ENCODE measurements at regions not wholly inside any gene's neighbourhood (a gene's known extent, or its start where the extent isn't known, plus 50 kb on each side); places are given as distances from the start of the nearest gene placed in this dataset.

GRCh38 chr1:218783131-218783530 is 390.5 kb upstream of the LYPLAL1 start:
- TF ChIP-seq POLR2AphosphoS5 (IDR thresholded peaks at IDR 0.05; ENCODE audit: low read depth, low read length), result no peak
- no peak for TF ChIP-seq POLR2A (IDR thresholded peaks at IDR 0.05; ENCODE audit: control extremely low read depth in 1 of 2, low read depth in 2 of 2, low read length in 2 of 2)
- no peak for TF ChIP-seq MAX (IDR thresholded peaks at IDR 0.05)
- no peak for TF ChIP-seq CTCF (IDR thresholded peaks at IDR 0.05; ENCODE audit: control extremely low read depth in 1 of 3, insufficient read depth in 1 of 3, low read depth in 1 of 3, low read length in 3 of 3)
- TF ChIP-seq TAF1 (IDR thresholded peaks at IDR 0.05; ENCODE audit: low read depth, low read length), result no peak
